Stimulated activated CD8-positive, alpha-beta memory T cell treated with anti-CD3 and anti-CD28 coated beads, Interleukin-2, amount 100 ng/mL, for 48 hours (primary cell): ENCODE measurements at regions not wholly inside any gene's neighbourhood (a gene's known extent, or its start where the extent isn't known, plus 50 kb on each side); places are given as distances from the start of the nearest gene placed in this dataset.
"Not testable (repeated sequence)": the region's sequence is repeated elsewhere in the genome, so short reads cannot be mapped to it uniquely, and the experiment has no call there.

Experiments
- DNase-seq, 2 donors: peaks; one replicate each; pipeline ENCODE4 v3.0.0-alpha.2; 2020; ENCODE audit warnings: low read depth in 2 of 2

DNA sequence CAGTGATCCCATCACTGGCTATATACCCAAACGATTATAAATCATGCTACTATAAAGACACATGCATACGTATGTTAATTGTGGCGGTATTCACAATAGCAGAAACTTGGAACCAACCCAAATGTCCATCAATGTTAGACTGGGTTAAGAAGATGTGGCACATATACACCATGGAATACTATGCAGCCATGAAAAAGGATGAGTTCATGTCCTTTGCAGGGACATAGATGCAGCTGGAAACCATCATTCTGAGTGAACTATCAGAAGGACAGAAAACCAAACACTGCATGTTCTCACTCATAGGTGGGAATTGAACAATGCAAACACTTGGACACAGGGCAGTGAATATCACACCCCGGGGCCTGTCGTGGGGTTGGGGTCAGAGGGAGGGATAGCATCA lies 1335.4 kb downstream of the EPHA7 start:
- DNase-seq: not testable (repeated sequence)

DNA sequence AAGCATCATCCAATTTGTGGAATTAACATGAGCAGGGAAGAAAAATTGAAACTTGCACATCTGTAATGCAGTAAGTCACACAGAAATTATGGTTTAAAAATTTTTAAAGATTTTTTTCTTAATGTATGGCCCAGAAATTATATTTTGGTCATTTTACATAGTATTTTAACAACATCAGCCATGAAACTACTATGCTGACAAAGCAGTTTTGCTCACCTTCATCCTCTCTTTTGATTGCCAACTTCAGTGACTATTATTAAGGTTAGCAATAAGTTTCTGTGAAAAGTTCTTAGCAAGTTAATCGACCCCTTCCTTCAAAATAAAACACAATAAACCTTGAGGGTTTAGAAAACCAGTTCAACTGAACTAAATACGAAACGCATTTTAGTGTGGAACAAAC lies 1347.0 kb downstream of the EPHA7 start:
- DNase-seq: no peak

GRCh38 chr6:92069781-92070180 lies 1349.6 kb downstream of the EPHA7 start:
- DNase-seq: no peak

- DNase-seq: no peak
Observed at GRCh38 chr6:92052513-92052912, 1366.8 kb downstream of the EPHA7 start.

DNA sequence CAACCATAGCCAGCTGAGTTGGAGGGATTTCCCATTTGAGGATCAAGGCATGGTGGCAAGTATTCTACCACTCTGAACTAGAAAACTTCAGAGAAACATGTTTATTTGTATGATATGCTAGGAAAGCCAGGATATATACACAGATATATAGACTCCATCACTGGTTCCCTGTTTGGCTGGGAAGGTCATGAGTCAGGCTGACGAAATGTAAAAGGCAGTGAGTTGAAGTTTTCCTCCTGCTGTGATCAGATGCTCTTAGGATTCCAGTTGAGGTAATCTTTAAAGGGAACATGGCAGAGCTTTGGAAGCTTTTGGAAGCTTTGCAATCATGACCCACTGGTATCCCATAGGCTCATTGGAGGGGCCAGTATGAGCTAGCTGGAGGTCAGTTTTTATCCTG lies 1369.1 kb downstream of the EPHA7 start:
- no peak for DNase-seq

GRCh38 chr6:92047860-92048259 lies 1371.5 kb downstream of the EPHA7 start:
- DNase-seq: no peak

DNA sequence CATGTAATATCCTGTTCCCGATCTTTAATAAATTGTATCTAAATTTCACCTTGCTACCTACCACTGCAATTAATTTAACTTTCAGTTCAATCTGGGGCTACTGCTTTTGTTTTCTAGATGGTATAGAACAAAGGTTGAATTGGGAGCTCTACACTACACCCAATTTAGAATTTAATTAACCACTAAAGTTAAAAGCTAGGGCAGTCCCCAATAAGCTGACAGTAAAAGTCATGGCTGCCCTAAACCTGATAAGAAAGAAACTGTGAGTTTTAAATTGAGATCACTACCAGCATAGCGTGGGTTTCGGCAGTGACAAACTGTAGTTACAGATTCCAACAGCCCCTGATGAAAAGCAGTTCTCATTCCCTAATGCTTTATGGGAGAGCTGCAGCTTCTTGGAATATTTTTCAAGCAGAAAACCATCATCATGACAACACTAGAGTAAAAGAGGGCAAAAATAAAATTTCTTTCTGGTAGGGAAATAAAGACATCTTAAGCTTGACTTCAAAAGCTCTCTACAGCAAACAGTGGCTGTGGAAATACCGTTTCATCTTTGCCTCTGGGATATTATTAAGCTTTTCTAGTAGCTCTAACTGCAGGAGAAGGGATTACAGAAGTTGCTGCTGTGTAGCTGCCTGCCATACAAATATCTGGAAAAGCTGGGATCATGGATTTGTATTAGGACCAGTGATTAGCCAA lies 1372.1 kb downstream of the EPHA7 start:
- DNase-seq: no peak

DNA sequence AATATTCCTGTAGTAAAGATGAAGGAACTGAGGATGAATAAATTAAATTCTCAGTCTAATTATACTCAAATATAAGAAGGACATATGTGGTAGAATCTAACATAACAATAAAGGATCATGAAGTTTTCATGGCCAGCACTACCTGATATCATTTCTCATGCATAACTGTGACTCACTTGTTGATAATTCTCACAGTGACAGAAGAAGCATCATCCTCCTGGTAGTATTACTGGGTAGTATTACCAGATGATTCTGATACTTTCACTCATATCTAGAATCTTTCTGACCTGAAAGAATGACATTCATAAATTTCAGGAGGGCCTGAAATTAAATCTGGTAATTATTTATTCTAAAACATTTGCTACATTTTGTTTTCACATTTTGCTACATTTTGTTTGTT lies 1375.0 kb downstream of the EPHA7 start:
- DNase-seq: no peak

DNA sequence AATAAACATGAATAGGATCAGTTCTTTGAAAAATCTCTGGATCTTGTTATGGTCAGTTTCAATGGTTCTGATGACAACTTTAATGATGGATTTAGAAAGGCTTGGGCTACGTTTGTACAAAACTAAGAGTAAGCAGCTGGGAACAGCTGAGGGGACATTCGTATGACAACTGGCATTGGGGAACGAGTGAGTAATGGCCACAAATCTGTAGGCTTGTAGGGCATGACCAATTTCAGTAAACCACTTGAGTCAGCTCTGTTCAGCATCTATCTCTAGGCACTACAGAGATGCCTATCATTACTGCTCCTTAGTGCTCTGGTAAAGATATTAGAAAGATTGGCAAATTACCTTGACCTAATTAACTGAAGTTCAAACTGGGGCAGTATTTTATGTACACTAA lies 1375.6 kb downstream of the EPHA7 start:
- DNase-seq: no peak

DNA sequence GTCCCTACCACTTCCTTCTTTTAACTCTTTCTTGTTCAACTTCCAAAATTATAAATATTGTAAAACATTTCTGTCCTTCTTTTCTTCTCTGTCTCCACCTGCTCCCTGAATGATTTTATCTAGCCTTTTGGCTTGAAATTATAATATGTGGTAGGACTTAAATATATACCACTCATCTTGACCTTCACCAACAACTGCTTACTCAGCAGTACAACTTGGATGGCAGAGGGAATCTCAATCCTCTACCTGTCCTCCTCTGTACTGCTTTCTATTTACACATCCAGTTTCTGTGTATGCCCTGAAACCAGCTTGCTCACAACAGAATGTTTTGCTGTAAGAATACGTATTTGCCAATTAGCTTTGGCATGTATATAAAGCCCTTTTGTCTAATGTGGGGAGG lies 1392.5 kb downstream of the EPHA7 start:
- DNase-seq: no peak

GRCh38 chr6:92024881-92025280 lies 1394.5 kb downstream of the EPHA7 start:
- DNase-seq: no peak

GRCh38 chr6:92024110-92024509 lies 1395.2 kb downstream of the EPHA7 start:
- DNase-seq: no peak

DNA sequence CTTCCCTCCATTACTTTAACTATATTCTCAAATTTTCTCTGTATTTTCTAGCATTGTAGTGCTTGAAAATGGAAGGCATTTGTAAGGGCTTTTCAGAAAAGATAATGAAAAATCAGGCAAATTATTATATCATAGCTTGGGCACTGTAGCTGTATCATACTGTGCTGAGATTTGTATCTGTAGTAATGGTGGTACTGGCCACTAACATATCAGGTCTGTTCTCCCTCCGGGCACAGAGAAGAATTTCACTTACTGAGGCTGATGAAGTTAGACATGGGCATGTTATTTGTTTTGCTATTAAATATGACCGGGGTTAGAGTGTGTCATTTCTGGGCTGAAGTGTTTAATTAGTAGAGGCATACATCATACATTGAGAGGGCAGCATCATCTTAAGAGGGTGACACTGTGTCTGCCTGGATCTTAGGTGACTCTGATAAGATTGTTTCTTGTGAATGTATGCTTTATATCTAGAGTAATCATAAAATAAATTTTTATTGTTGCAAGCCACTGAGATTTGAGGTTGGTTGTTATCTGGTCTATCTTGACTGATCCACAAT lies 1395.9 kb downstream of the EPHA7 start:
- DNase-seq: no peak

DNA sequence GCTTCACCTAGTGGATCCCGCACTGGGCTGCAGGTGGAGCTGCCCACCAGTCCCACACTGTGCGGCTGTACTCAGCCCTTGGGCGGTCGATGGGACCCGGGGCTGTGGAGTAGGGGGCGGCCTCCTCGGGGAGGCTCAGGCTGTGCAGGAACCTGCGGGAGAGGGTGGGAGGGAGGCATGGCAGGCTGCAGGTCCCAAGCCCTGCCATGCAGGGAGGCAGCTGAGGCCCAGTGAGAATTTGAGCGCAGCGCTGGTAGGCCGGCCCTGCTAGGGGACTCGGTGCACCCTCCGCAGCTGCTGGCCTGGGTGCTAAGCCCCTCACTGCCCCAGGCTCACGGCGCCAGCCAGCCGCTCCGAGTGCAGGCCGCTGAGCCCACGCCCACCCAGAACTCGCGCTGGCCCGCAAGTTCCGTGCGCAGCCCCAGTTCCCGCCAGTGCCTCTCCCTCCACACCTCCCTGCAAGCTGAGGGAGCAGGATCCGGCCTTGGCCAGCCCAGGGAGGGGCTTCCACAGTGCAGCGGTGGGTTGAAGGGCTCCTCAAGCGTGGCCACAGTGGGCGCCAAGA lies 1407.6 kb downstream of the EPHA7 start:
- no peak for DNase-seq

DNA sequence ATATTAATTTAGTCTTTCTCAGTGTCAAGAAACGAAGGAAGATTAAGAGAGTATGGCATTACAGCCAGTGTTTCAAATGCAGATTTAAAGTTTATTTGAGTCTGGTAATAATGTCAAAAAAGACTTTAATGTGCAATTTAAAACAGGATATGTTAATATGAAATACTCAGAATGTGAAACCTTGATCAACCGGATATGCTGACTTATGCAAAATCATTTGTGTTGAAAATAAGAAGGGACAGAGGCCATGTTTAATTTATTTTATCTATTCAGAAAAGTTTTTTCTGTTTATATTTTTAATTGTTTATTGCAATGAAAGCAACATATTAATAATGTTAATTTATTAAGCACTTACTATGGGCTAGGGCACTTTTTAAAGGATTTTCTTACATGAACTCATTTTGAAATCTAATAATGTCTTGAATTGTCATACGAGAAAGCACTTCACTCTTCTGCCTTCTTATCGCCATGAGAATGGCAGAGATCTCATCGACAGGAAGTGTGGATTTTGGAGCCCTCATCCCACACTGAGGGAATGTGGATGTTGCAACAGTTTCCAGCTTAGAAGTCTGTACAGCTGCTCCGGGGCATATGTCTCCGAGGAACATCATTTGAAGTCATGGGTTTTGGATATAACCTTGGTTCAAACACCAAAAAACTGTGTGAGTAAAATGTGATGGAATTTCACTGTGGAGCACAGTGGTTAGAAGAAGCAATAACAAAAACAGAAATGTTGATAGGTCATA lies 1410.4 kb downstream of the EPHA7 start:
- DNase-seq: no peak

GRCh38 chr6:92000112-92000511 lies 1413.2 kb upstream of the MAP3K7 start:
- DNase-seq: no peak

GRCh38 chr6:91994787-91995186 lies 1407.9 kb upstream of the MAP3K7 start:
- DNase-seq: no peak

DNA sequence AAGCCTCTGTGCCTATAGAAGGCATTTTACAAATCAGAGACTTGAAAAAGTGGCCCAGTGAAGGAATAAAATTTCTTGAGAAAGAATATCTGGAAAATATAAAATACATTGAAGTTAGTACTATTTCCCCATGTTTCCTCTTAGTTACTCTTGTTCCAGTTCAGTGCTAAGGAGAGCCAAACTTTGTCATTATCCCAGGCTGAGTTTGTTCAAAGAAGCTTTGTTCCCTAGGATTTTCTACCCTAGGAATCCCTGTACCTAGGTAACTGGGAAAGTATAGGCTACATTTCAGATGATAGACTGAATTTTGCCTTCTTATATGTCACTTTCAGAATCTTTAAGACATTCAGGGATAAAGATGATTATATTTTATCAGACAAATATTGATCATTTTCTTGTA lies 1395.7 kb upstream of the MAP3K7 start:
- no peak for DNase-seq

- no peak for DNase-seq
Observed at GRCh38 chr6:91976797-91977196, 1389.9 kb upstream of the MAP3K7 start.

GRCh38 chr6:91970700-91971099 lies 1383.8 kb upstream of the MAP3K7 start:
- no peak for DNase-seq

DNA sequence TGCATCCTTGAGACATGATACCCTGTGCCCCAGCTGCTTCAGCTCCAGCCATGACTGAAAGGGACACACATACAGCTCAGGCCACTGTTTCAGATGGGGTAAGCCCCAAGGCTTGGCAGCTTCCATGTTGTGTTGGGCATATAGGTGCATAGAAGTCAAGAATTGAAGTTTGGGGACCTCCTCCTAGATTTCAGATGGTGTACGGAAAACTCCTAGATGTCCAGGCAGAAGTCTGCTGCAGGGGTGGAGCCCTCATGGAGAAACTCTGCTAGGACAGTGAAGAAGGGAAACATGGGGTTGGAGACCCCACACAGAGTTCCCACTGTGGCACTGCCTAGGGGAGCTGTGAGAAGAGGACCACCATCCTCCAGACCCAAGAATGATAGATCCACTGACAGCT lies 1379.0 kb upstream of the MAP3K7 start:
- no peak for DNase-seq

DNA sequence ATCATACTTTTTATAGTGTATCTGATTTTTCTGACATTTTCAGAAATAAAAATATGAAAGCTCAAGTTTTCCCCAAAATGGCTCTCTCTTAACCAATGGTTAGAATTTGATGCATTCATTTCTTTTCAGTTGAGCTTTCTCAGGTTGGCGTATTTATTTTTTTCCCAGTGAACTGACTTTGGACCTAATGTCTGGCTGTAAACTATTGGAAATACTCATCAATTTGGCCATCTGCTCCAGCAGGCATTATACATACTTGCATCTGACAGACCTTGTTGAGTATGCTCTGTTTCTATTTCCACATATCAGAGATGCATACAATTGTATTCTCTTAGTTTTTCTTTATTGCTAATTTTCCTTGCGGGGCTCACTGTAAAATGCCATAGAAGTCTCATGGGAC lies 1374.8 kb upstream of the MAP3K7 start:
- no peak for DNase-seq

GRCh38 chr6:91961236-91961635 lies 1374.4 kb upstream of the MAP3K7 start:
- no peak for DNase-seq
